Breast epithelium (tissue), 4 donors: ENCODE measurements at regions not wholly inside any gene's neighbourhood (a gene's known extent, or its start where the extent isn't known, plus 50 kb on each side); places are given as distances from the start of the nearest gene placed in this dataset.

Source experiments
- DNase-seq, 2 donors: peaks; one replicate each; pipeline ENCODE4 v3.0.0-alpha.2; 2019; ENCODE audit warnings: low spot score in 2 of 2
- H3K27ac ChIP-seq, 2 donors: fragments of 200-600 bp; sonication (generic) in 1 of 2; one replicate each; pipeline ENCODE4 v1.5.1; 2016 to 2019; ENCODE audit warnings: mild to moderate bottlenecking in 1 of 2
- H3K27me3 ChIP-seq, 2 donors: fragments of 200-600 bp; sonication (generic) in 1 of 2; one replicate each; pipeline versions ENCODE4 v1.5.1 to v1.6.0; 2017 to 2019; ENCODE audit warnings: control low read depth in 1 of 2, mild to moderate bottlenecking in 1 of 2
- H3K36me3 ChIP-seq: fragments of 200-600 bp; one replicate; pipeline ENCODE4 v1.5.1; 2019
- H3K4me1 ChIP-seq, 2 donors: fragments of 200-600 bp; sonication (generic); one replicate each; pipeline ENCODE4 v1.5.1; 2016 to 2019; ENCODE audit warnings: control low read depth in 1 of 2
- H3K4me3 ChIP-seq, 3 donors: fragments of 200-600 bp; sonication (generic); 1 replicate in 2 of 3; 2 replicates in 1 of 3; pipeline ENCODE4 v1.5.1; 2016 to 2019; ENCODE audit warnings: mild to moderate bottlenecking in 3 of 3, moderate library complexity in 2 of 3
- H3K9me3 ChIP-seq, 2 donors: fragments of 200-600 bp; sonication (generic) in 1 of 2; one replicate each; pipeline ENCODE4 v1.5.1; 2016 to 2019; ENCODE audit warnings: control low read depth in 1 of 2
- CTCF ChIP-seq, 3 donors: fragments of 450-650 bp; IDR thresholded peaks; one replicate each; pipeline ENCODE4 v1.5.1; 2016 to 2017; ENCODE audit warnings: antibody characterized with exemption in 3 of 3, mild to moderate bottlenecking in 3 of 3, moderate library complexity in 3 of 3
- POLR2A ChIP-seq: fragments of 450-650 bp; IDR thresholded peaks from one replicate; pipeline ENCODE4 v1.6.1; 2016; ENCODE audit warnings: antibody characterized with exemption, mild to moderate bottlenecking, moderate library complexity
- POLR2AphosphoS5 ChIP-seq, 3 donors: sonication (generic); formaldehyde crosslinking; IDR thresholded peaks; one replicate each; pipeline ENCODE4 v1.6.1; 2017; ENCODE audit warnings: antibody characterized with exemption in 3 of 3
- intact Hi-C: fragments of 100-400 bp; cut with DNase I; formaldehyde crosslinking; loops from one replicate; pipeline ENCODE4 v1.15.1; 2023; ENCODE audit warnings: low total_unique reads

GRCh38 chr5:33240558-33240957 lies 200.2 kb upstream of the TARS1 start:
- Histone ChIP-seq H3K36me3 (no peaks in the 10 kb centered on the region), H3K27me3 (no peaks in the 10 kb centered on the region), H3K4me3 (no peak overlapping the region), H3K4me1 (no peaks in the 10 kb centered on the region), H3K9me3 (no peaks in the 10 kb centered on the region), H3K27ac (no peak overlapping the region)
- intact Hi-C loops = no loop called here
- TF ChIP-seq POLR2AphosphoS5 (IDR thresholded peaks at IDR 0.05) = no peak
- TF ChIP-seq CTCF (IDR thresholded peaks at IDR 0.05) = no peak
- no peak for TF ChIP-seq POLR2A
- DNase-seq = no peak

GRCh38 chr5:33241802-33242201 lies 199.0 kb upstream of the TARS1 start:
- Histone ChIP-seq H3K27ac (no peak overlapping the region), H3K36me3 (no peaks in the 10 kb centered on the region), H3K4me3 (no peak overlapping the region), H3K27me3 (no peaks in the 10 kb centered on the region), H3K4me1 (no peaks in the 10 kb centered on the region), H3K9me3 (no peaks in the 10 kb centered on the region)
- TF ChIP-seq CTCF (IDR thresholded peaks at IDR 0.05) = no peak
- intact Hi-C loops = no loop called here
- DNase-seq = no peak

GRCh38 chr5:33242277-33242676 lies 198.5 kb upstream of the TARS1 start:
- intact Hi-C loops = no loop called here
- TF ChIP-seq POLR2A (no peak), CTCF (IDR thresholded peaks at IDR 0.05) (no peak), POLR2AphosphoS5 (IDR thresholded peaks at IDR 0.05) (no peak)
- DNase-seq = no peak

GRCh38 chr5:33244441-33245150 lies 196.2 kb upstream of the TARS1 start:
- H3K4me1 ChIP-seq = no peaks in the 10 kb centered on the region
- no peak for DNase-seq
- no peak for TF ChIP-seq CTCF (IDR thresholded peaks at IDR 0.05)

More at GRCh38 chr5:33242277-33242676, 198.5 kb upstream of the TARS1 start:
- Histone ChIP-seq H3K4me1 (no peaks in the 10 kb centered on the region), H3K9me3 (no peaks in the 10 kb centered on the region), H3K27me3 (no peaks in the 10 kb centered on the region), H3K27ac (no peak overlapping the region), H3K4me3 (no peak overlapping the region), H3K36me3 (no peaks in the 10 kb centered on the region)

GRCh38 chr5:33254579-33254978 lies 186.2 kb upstream of the TARS1 start:
- no peak for TF ChIP-seq POLR2AphosphoS5 (IDR thresholded peaks at IDR 0.05)
- no peak for TF ChIP-seq POLR2A
- no peak for TF ChIP-seq CTCF (IDR thresholded peaks at IDR 0.05)
- Histone ChIP-seq H3K27me3 (no peaks in the 10 kb centered on the region), H3K4me1 (no peaks in the 10 kb centered on the region), H3K9me3 (no peaks in the 10 kb centered on the region), H3K4me3 (no peak overlapping the region), H3K36me3 (no peaks in the 10 kb centered on the region), H3K27ac (no peak overlapping the region)
- intact Hi-C loops = no loop called here
- no peak for DNase-seq

More at GRCh38 chr5:33244441-33245150, 196.2 kb upstream of the TARS1 start:
- intact Hi-C loops = no loop called here
- Histone ChIP-seq H3K36me3 (no peaks in the 10 kb centered on the region), H3K9me3 (no peaks in the 10 kb centered on the region), H3K27me3 (no peaks in the 10 kb centered on the region), H3K4me3 (no peak overlapping the region), H3K27ac (no peak overlapping the region)
